Ectodermal cell (in vitro differentiated cells): ENCODE measurements at regions not wholly inside any gene's neighbourhood (a gene's known extent, or its start where the extent isn't known, plus 50 kb on each side); places are given as distances from the start of the nearest gene placed in this dataset.

Experiments
- H3K27ac ChIP-seq: 2 replicates; pipeline ENCODE4 v1.7.0; 2013; ENCODE audit warnings: mild to moderate bottlenecking, low read depth, low read length; ENCODE audit not compliant: insufficient read depth, poor library complexity, severe bottlenecking
- H3K27me3 ChIP-seq: 2 replicates; pipeline ENCODE4 v1.7.0; 2013; ENCODE audit warnings: mild to moderate bottlenecking, low read length; ENCODE audit not compliant: insufficient read depth, control insufficient read depth, poor library complexity, severe bottlenecking
- H3K36me3 ChIP-seq: one replicate; pipeline ENCODE4 v1.7.0; 2013; ENCODE audit warnings: low read length; ENCODE audit not compliant: control insufficient read depth, insufficient read depth
- H3K4me1 ChIP-seq: one replicate; pipeline ENCODE4 v1.7.0; 2013; ENCODE audit warnings: low read length; ENCODE audit not compliant: control insufficient read depth, insufficient read depth
- H3K4me3 ChIP-seq: 2 replicates; pipeline ENCODE4 v1.7.0; 2013; ENCODE audit warnings: low read depth, low read length, control low read depth; ENCODE audit not compliant: insufficient read depth
- H3K9me3 ChIP-seq: 2 replicates; pipeline ENCODE4 v1.7.0; 2013; ENCODE audit warnings: mild to moderate bottlenecking, low read length, moderate library complexity; ENCODE audit not compliant: control insufficient read depth
- WGBS, 2 experiments: methylation state at CpG; one replicate each; pipeline ENCODE4 v1.1.7; 2013; ENCODE audit warnings: missing lambda C conversion rate in 2 of 2; 5-methylcytosine and 5-hydroxymethylcytosine counted together

DNA sequence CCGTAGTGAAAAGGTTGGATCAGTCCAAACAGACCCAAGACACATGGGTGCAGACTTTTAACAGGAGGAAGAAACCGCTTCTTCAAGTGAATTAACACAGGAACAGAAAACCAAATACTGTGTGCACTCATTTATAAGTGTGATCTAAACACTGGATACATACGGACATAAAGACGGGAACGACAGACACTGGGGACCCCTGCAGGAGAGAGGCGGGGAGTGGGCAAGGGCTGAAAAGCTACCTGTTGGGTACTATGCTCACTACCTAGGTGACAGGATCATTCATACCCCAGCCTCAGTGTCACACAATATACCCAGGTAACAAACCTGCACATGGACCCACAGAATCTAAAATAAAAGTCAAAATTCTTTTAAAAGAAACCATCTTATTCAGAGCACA, 326.0 kb upstream of the NOCT start:
- Histone ChIP-seq H3K36me3 (no peaks in the 10 kb centered on the region), H3K27ac (no peak overlapping the region), H3K4me1 (no peaks in the 10 kb centered on the region), H3K4me3 (no peak overlapping the region), H3K27me3 (no peaks in the 10 kb centered on the region), H3K9me3 (no peaks in the 10 kb centered on the region)
- WGBS, 2 experiments, result 85 to 87% methylated on average over 6 of the region's 6 CpGs

DNA sequence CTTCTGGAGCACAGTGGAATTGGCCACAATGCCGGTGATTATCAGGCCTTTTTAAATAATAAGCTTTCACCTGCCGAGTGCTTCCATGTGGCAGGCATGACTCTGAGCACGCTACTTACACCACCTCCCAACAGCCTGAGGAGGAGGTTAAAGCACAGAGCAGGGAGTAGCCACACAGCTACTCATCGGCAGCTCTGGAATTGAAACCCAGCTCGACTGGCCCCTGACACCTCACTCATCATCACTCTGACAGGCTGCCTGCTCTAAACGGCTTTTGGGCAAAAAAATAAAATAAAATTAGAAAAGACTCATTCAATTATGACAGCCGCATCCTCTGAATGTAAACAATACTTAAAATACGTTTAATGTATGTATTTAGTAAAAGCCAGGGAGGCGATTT, 326.4 kb upstream of the NOCT start:
- Histone ChIP-seq H3K4me3 (no peak overlapping the region), H3K36me3 (no peaks in the 10 kb centered on the region), H3K27ac (no peak overlapping the region), H3K4me1 (no peaks in the 10 kb centered on the region), H3K27me3 (no peaks in the 10 kb centered on the region), H3K9me3 (no peaks in the 10 kb centered on the region)
- WGBS, 2 experiments, result 87 to 88% methylated on average over 8 to 9 of the region's 9 CpGs

GRCh38 chr4:138688408-138689085, 327.0 kb upstream of the NOCT start:
- Histone ChIP-seq H3K36me3 (no peaks in the 10 kb centered on the region), H3K9me3 (no peaks in the 10 kb centered on the region), H3K4me3 (no peak overlapping the region), H3K4me1 (no peaks in the 10 kb centered on the region), H3K27ac (no peak overlapping the region), H3K27me3 (no peaks in the 10 kb centered on the region)
- WGBS, 2 experiments, result 95 to 96% methylated on average over 12 of the region's 12 CpGs

- Histone ChIP-seq H3K9me3 (no peaks in the 10 kb centered on the region), H3K4me3 (no peak overlapping the region), H3K27me3 (no peaks in the 10 kb centered on the region), H3K4me1 (peaks cover 5% of the 10 kb centered on the region), H3K36me3 (no peaks in the 10 kb centered on the region), H3K27ac (no peak overlapping the region)
- WGBS, 2 experiments, result 90 to 91% methylated on average over 11 of the region's 11 CpGs
Observed at GRCh38 chr4:138686106-138686835, 329.3 kb upstream of the NOCT start.

GRCh38 chr4:138685316-138685715, 330.3 kb upstream of the NOCT start:
- 88 to 93% methylated on average over 5 to 7 of the region's 7 CpGs for WGBS, 2 experiments
- Histone ChIP-seq H3K27ac (no peak overlapping the region), H3K9me3 (no peaks in the 10 kb centered on the region), H3K4me3 (no peak overlapping the region), H3K4me1 (peaks cover 5% of the 10 kb centered on the region), H3K36me3 (no peaks in the 10 kb centered on the region), H3K27me3 (no peaks in the 10 kb centered on the region)

GRCh38 chr4:138680989-138681604, 334.5 kb upstream of the NOCT start:
- no peaks in the 10 kb centered on the region for H3K36me3 ChIP-seq
- H3K4me1 ChIP-seq, result peaks cover 5% of the 10 kb centered on the region
- H3K27ac ChIP-seq, result no peak overlapping the region
- WGBS, 2 experiments, result 6 to 27% methylated on average over 5 to 7 of the region's 7 CpGs
- H3K27me3 ChIP-seq, result no peaks in the 10 kb centered on the region
- H3K4me3 ChIP-seq, result no peak overlapping the region
- no peaks in the 10 kb centered on the region for H3K9me3 ChIP-seq

DNA sequence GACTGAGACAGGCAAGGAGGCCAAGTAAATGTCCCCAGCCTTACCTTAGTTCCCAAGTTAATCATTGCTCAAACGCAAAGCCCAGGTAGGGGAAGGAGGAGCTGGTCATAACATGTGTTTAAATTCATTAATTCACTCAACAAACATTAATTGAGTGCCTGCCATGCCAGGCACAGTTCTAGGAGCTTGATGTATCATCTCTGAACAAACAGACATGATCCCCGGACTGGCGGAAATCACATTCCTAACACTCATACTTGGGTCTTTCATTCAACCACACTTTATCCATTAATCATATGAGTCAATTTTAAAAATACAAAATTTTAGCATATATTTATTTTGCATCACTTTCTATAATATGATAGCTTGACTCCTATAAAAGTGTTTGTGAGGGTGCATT, 335.3 kb upstream of the NOCT start:
- no peak overlapping the region for H3K27ac ChIP-seq
- peaks cover 5% of the 10 kb centered on the region for H3K4me1 ChIP-seq
- H3K36me3 ChIP-seq, result no peaks in the 10 kb centered on the region
- no peaks in the 10 kb centered on the region for H3K9me3 ChIP-seq
- 92 to 97% methylated on average over 3 of the region's 3 CpGs for WGBS, 2 experiments
- no peak overlapping the region for H3K4me3 ChIP-seq
- no peaks in the 10 kb centered on the region for H3K27me3 ChIP-seq

DNA sequence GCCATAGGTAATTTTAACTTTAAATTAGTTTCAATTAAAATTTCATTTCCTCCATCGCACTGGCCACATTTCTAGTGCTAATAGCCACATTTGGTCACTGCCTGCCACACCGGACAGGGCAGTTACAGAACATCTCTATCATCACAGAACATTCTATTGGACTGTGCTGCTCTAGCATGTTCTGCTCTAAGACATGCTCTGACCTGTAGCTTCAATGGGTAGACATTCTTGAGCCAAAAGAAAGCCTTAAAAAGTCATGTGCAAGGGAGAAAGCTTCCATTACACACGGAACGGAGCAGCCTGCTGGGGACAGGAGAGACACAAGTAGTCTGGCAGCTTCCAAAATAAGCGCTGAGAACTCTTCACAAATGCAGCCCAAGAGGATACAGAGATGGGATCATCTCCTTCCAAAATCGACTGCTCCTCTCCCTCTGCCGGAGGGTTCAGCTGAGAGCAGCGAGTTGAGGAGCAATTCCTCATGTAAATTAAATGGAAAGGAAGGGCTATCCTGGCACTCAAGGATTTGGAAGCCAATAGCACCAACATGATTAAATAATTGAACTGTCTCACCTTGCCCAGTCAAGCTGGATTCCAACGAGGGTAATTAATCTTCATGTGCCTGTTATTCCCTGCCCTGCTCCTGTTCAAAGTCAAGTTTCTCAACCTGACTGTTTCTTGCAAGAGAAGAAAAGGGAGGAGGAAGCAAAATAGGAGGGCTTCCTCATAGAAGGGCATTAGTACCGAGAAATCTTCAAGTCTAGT, 336.4 kb upstream of the NOCT start:
- 88 to 95% methylated on average over 10 of the region's 10 CpGs for WGBS, 2 experiments
- Histone ChIP-seq H3K4me1 (peaks cover 5% of the 10 kb centered on the region), H3K4me3 (no peak overlapping the region), H3K9me3 (no peaks in the 10 kb centered on the region), H3K27ac (no peak overlapping the region), H3K36me3 (no peaks in the 10 kb centered on the region), H3K27me3 (no peaks in the 10 kb centered on the region)

- Histone ChIP-seq H3K27ac (no peak overlapping the region), H3K4me1 (peaks cover 2% of the 10 kb centered on the region), H3K4me3 (no peak overlapping the region), H3K9me3 (no peaks in the 10 kb centered on the region), H3K27me3 (no peaks in the 10 kb centered on the region), H3K36me3 (no peaks in the 10 kb centered on the region)
- WGBS, 2 experiments, result 88 to 90% methylated on average over 1 of the region's 1 CpG
Observed at GRCh38 chr4:138677748-138678147, 337.8 kb upstream of the NOCT start.

- 95 to 97% methylated on average over 4 of the region's 4 CpGs for WGBS, 2 experiments
- no peaks in the 10 kb centered on the region for H3K27me3 ChIP-seq
- H3K4me3 ChIP-seq, result no peak overlapping the region
- H3K36me3 ChIP-seq, result no peaks in the 10 kb centered on the region
- H3K9me3 ChIP-seq, result no peaks in the 10 kb centered on the region
- no peaks in the 10 kb centered on the region for H3K4me1 ChIP-seq
- H3K27ac ChIP-seq, result no peak overlapping the region
Observed at GRCh38 chr4:138677212-138677611, 338.4 kb upstream of the NOCT start.
